Umbilical cord (tissue), 1 donor: ENCODE measurements at regions not wholly inside any gene's neighbourhood (a gene's known extent, or its start where the extent isn't known, plus 50 kb on each side); places are given as distances from the start of the nearest gene placed in this dataset.

Source experiments
- DNase-seq: peaks from one replicate; pipeline ENCODE4 v3.0.0-alpha.2; 2015; ENCODE audit warnings: low spot score

- no peak for DNase-seq
Observed at GRCh38 chr2:172328103-172328841, 99.1 kb upstream of the ITGA6 start.

GRCh38 chr2:172329416-172329773, 98.0 kb upstream of the ITGA6 start:
- DNase-seq, result no peak

- DNase-seq, result no peak
Observed at GRCh38 chr2:172329774-172330671, 97.4 kb upstream of the ITGA6 start.

GRCh38 chr2:172332507-172332906, 94.9 kb upstream of the ITGA6 start:
- DNase-seq, result no peak

- no peak for DNase-seq
Observed at GRCh38 chr2:172333235-172333977, 94.0 kb upstream of the ITGA6 start.

- DNase-seq, result no peak
Observed at GRCh38 chr2:172333978-172334330, 93.4 kb upstream of the ITGA6 start.

GRCh38 chr2:172334988-172335387, 92.4 kb upstream of the ITGA6 start:
- no peak for DNase-seq

DNA sequence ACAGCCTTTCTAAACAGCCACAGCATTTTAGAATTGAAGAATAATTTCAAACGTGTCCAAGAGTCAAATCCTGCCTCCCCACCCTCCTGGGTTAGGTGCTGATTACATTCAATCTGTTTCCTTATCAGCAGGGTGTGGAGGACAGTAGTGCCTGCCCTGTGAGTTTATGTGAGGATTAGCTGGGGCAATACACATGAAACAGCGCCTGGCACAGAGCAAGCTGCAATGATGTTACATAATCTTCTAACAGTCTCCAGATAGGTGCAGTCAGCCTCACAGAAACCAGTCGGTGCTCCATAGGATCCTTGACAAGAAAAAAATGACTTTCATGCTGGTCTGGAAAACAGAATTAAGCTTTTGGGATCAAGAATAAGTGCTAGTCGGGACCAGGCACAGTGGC, 91.7 kb upstream of the ITGA6 start:
- peak; percentile 63 for DNase-seq

GRCh38 chr2:172336681-172337080, 90.7 kb upstream of the ITGA6 start:
- peak; percentile 58 for DNase-seq

DNA sequence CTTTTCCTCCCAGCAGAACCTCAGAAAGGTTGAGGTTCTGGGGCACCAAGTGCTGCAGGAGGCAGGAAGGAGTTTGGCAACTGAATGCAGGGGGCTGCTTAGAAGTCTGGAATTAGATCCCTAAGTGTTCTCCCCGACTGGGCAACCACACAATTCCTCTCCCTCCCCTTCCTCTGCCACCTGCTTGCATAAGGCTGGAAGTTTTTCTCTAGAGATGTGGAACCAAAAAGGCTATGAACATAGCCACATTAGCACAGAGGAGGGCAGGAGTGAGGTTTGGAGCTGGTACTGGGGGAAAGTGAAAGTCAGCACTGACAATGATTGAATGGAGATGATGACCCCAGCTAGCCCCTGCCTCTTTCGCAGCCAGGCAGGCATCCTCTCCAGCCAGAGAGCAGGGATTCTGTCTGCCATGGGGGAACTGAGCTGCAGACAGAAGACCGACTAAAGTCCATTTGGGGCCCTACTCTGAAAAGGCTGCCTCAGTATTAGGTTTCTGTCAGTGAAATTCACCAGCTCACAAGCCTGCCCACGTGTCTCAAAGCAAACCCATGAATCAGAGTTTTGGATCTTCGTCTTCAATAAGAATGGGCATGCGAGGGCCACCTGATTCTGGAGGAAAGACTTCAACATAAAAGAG, 87.9 kb upstream of the ITGA6 start:
- DNase-seq, result no peak

GRCh38 chr2:172340394-172340793, 87.0 kb upstream of the ITGA6 start:
- no peak for DNase-seq

DNA sequence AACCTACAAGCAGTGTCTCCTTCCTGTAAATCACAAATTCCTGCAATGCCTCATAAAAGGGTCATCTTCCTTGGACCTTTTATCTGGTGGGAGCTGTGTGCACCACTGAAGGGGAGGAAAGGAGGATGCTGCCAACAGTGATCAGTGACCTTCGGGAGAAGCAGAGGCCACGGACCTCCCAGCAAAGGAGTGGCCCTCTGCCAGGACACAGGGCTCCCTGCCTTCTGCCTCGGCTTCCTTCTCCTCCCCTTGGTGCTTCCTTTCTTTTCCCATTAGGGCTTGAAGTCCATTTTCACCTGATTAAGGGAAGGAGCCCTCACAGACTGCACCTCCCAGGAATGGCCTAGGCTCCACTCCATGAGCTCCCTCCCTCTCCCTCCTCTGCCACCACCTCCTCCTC, 85.3 kb upstream of the ITGA6 start:
- DNase-seq, result no peak

DNA sequence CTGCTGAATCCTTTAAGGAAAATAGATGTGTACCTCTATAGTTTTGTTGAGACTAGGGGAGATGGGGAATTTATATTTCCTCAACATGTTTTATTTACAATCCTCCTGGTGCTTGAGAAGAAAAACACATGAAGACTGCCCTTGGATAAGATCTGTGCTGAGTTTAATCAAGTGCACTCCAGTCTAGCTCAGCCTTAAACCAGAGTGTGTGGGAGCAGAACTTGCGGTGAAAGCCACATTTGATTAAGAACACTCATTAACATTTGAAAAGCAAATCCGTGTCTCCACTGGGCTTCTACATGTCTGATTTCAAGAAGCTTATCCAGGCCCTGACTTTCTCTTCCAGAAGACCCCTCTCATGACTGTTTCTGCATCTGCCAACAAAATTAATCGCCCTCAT, 84.8 kb upstream of the ITGA6 start:
- DNase-seq, result no peak

DNA sequence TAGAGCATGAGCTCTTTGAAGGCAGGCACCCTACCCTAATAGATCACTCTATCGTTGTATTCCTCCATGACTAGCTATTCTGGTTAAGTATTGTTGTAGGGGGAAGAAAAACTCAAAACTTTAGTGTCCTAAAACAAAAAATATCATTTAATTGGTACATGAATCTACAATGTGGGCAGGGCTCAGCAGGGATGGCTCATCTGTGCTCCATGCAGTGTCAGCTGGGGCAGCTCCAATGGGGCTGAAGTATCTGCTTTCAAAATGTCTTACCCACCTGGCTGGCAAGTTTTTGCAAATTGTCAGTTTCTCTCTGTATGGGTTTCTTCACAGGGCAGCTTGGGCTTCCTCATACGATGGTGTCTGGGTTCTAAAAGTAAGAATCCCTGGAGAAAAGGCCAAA, 83.2 kb upstream of the ITGA6 start:
- no peak for DNase-seq

DNA sequence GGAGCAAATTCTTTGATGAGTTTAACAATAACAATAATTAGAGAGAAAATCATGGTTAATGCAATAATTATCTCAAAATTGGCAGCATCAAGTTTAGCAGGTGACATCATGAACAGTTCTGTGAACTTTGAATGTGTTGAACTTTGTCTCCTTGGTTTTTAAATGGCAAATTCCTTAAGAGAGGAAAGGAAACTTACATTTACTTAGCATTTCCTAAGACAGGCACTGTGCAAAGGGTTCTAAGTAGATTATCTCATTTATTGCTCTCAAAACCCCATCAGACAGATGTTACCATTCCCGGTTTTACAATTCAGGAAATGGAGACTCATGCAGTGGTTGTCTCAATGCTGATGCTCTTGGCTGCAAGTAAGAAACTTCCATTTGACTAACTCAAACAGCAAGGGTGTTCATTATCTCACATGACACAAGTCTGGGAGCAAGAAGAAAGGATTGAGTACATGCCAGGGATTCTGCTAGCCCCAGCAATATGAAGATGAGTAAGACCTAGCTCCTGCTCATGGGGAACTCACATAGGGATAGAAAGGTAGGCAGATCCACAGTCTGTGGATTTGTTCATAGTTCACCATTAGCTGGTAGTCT, 81.3 kb upstream of the ITGA6 start:
- DNase-seq, result no peak

DNA sequence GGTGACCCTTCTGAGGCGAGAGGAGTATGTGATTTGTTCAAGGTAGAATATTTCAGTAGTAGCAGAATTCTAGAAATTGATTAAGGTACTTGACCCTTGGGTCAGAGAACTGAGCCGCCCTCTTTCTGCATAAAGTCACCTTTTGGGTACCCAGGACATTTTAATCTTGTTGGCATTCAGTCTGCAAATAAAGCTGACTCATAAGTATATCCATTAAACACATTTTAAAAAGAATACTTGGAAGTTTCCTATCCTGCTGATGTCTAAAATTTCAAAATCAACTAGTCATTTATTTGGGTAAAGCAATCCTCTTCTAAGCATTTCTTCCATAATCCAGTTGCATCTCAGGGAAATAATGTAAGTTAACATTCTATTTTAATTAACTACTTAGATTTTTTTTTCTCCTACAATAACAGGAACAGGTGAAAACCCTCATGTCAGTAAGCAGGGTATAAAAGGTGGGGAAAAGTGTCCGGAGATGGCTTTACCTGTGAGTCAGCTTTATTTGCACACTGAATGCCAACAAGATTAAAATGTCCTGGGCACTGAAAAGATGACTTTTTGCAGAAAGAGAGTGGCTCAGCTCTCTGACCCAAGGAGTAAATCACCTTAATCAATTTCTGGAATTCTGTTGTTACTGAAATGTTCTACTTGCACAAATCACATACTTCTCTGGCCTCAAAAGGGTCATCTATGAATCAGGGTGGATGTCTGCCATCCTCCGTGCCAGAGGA, 78.7 kb upstream of the ITGA6 start:
- no peak for DNase-seq

- no peak for DNase-seq
Observed at GRCh38 chr2:172350839-172351479, 76.4 kb upstream of the ITGA6 start.

DNA sequence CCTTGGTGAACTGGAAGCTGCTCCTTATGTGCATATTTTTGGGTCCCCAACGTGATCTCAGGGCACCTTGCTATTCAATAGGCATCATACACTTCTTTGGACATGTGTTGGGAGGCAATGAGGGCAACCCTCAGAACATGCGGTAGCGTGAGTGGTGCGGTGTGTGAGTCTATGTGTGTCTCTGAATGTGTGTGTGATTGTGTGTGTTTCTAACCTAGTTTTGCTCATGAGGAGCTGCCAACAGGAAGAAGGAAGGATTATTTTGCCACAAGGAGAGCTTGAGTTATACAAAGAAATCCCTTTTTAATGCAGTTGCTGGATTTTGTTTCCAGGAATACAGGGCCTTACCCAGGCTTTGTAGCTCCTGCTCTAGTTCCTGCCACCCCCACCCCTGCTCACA, 75.8 kb upstream of the ITGA6 start:
- no peak for DNase-seq

GRCh38 chr2:172354347-172354746, 73.0 kb upstream of the ITGA6 start:
- DNase-seq, result no peak

DNA sequence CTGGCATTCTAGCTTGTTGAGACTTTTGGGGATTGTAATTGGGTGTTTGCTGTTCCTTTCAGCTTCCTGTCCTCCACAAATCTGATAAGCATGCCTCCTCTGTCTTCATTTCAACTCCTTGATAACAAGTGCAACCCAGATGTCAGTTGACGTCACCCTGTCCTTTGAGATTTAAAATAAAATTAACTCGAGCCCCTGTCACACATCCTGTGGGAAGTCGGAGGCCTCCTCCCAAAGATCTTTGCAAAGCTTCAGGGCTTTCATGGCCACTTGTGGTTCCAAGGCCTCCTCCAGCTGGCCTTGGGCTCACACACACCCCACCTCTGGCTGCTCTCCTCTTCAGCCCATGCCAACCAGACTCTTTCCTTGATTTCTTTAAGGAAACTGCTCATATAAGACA, 69.9 kb upstream of the ITGA6 start:
- DNase-seq, result no peak
